OCI-LY7 (cell line): ENCODE measurements at regions not wholly inside any gene's neighbourhood (a gene's known extent, or its start where the extent isn't known, plus 50 kb on each side); places are given as distances from the start of the nearest gene placed in this dataset.

Experiments used
- BruUV-seq: library from RNA; stranded (reverse); fragments of 400-500 nt; replicated peaks from 2 replicates; lab custom pipeline; 2021; lab: Mats Ljungman, UMichigan
- CTCF ChIA-PET: fragments of 300-600 bp; sonication (Branson Sonifier 250); formaldehyde crosslinking; loops from one replicate; lab custom pipeline; 2022; ENCODE audit warnings: antibody characterized with exemption; ENCODE audit not compliant: unreplicated experiment; lab: Charles Lee
- POLR2A ChIA-PET: fragments of 300-600 bp; sonication (Branson Sonifier 250); formaldehyde crosslinking; loops from one replicate; lab custom pipeline; 2022; ENCODE audit warnings: antibody characterized with exemption; lab: Charles Lee
- DNase-seq: peaks from one replicate; pipeline ENCODE4 v3.0.0-alpha.2; 2015; ENCODE audit warnings: low spot score
- H2AFZ ChIP-seq: fragments of 200-600 bp; sonication (generic), shearing (Covaris generic); 2 replicates; pipeline ENCODE4 v1.6.1; 2014; ENCODE audit warnings: mild to moderate bottlenecking, antibody characterized with exemption, low read length, moderate library complexity
- H3K27ac ChIP-seq: fragments of 200-600 bp; sonication (generic); 2 replicates; pipeline ENCODE4 v1.5.1; 2014; ENCODE audit warnings: mixed run types, low read depth, mild to moderate bottlenecking, moderate library complexity, low read length, inconsistent platforms; ENCODE audit not compliant: poor library complexity, severe bottlenecking
- H3K36me3 ChIP-seq: fragments of 200-600 bp; sonication (generic); 2 replicates; pipeline ENCODE4 v1.6.1; 2014; ENCODE audit warnings: mild to moderate bottlenecking, antibody characterized with exemption, low read length, moderate library complexity, mixed read lengths; ENCODE audit not compliant: insufficient read depth
- H3K4me1 ChIP-seq: fragments of 200-600 bp; sonication (generic); 2 replicates; pipeline ENCODE4 v1.5.1; 2014; ENCODE audit warnings: mild to moderate bottlenecking, low read length; ENCODE audit not compliant: insufficient read depth, poor library complexity, severe bottlenecking
- H3K4me2 ChIP-seq: fragments of 200-600 bp; sonication (generic); 2 replicates; pipeline ENCODE4 v1.6.1; 2014; ENCODE audit warnings: mild to moderate bottlenecking, low read length
- H3K4me3 ChIP-seq: fragments of 200-600 bp; sonication (generic); 2 replicates; pipeline ENCODE4 v1.5.1; 2014; ENCODE audit warnings: mild to moderate bottlenecking, low read depth, low read length; ENCODE audit not compliant: poor library complexity, severe bottlenecking
- H3K79me2 ChIP-seq: fragments of 200-600 bp; sonication (generic); 2 replicates; pipeline ENCODE4 v1.6.1; 2016; ENCODE audit warnings: low read depth, mild to moderate bottlenecking, low read length, moderate library complexity, mixed read lengths; ENCODE audit not compliant: insufficient read depth
- H3K9me2 ChIP-seq: fragments of 200-600 bp; sonication (generic); 2 replicates; pipeline ENCODE4 v1.6.1; 2016; ENCODE audit warnings: mild to moderate bottlenecking, low read length, mixed read lengths; ENCODE audit not compliant: insufficient read depth
- H3K9me3 ChIP-seq: fragments of 200-600 bp; sonication (generic); 2 replicates; pipeline ENCODE4 v1.6.1; 2014; ENCODE audit warnings: mild to moderate bottlenecking, mixed run types, low read length, mixed read lengths
- H4K20me1 ChIP-seq: fragments of 200-600 bp; sonication (generic); 2 replicates; pipeline ENCODE4 v1.6.1; 2014; ENCODE audit warnings: mild to moderate bottlenecking, antibody characterized with exemption, low read length, moderate library complexity, mixed read lengths; ENCODE audit not compliant: insufficient read depth
- CTCF ChIP-seq: fragments of 200-600 bp; sonication (generic); conservative IDR thresholded peaks from 2 replicates; pipeline ENCODE4 v1.5.1; 2014; ENCODE audit warnings: mild to moderate bottlenecking, antibody characterized with exemption, low read length, moderate library complexity, mixed read lengths
- EZH2phosphoT487 ChIP-seq: fragments of 200-600 bp; sonication (generic); IDR thresholded peaks from 2 replicates; pipeline ENCODE4 v1.6.1; 2018; ENCODE audit warnings: low read depth, borderline replicate concordance, mild to moderate bottlenecking, mixed run types, antibody characterized with exemption, low read length, moderate library complexity, mixed read lengths
- intact Hi-C: fragments of 100-400 bp; cut with micrococcal nuclease; formaldehyde crosslinking; loops from one replicate; pipeline ENCODE4 v1.10.0; 2022; ENCODE audit not compliant: unreplicated experiment

GRCh38 chr13:48600374-48601364 is 53.1 kb upstream of the CYSLTR2 start:
- Histone ChIP-seq H3K79me2 (no peaks in the 10 kb centered on the region), H3K27ac (no peak overlapping the region), H3K4me1 (no peaks in the 10 kb centered on the region), H2AFZ (no peak overlapping the region), H3K4me2 (no peak overlapping the region), H4K20me1 (no peaks in the 10 kb centered on the region), H3K4me3 (no peak overlapping the region), H3K9me3 (peaks cover 2% of the 10 kb centered on the region; the same call in 1 of the 2 replicates), H3K9me2 (no peaks in the 10 kb centered on the region), H3K36me3 (no peaks in the 10 kb centered on the region)
- TF ChIP-seq EZH2phosphoT487: no peak
- TF ChIP-seq CTCF: no peak
- ChIA-PET CTCF (interaction anchor here (0.6 kb wide), 1 partner anchor 1025 kb away, joined by 3 read pairs; no protein-coding TSS in a partner anchor), POLR2A (interaction anchor here (0.6 to 0.7 kb wide), 3 partner anchors 36 to 1322 kb away, joined by 3 to 6 read pairs (median 3); no protein-coding TSS in a partner anchor)
- BruUV-seq: no TSS peak
- intact Hi-C loops: loop anchor here (10.0 kb wide), 1 partner anchor 334 kb away; no protein-coding TSS in a partner anchor
- DNase-seq: no peak

GRCh38 chr13:48602296-48603016 is 51.3 kb upstream of the CYSLTR2 start:
- intact Hi-C loops: loop anchor here (10.0 kb wide), 1 partner anchor 332 kb away; no protein-coding TSS in a partner anchor
- CTCF ChIA-PET: no interaction called here

More at GRCh38 chr13:48602296-48603016, 51.3 kb upstream of the CYSLTR2 start:
- no peaks in the 10 kb centered on the region for H3K79me2 ChIP-seq
- no peak overlapping the region for H3K4me2 ChIP-seq
- no peaks in the 10 kb centered on the region for H3K4me1 ChIP-seq
- H3K9me2 ChIP-seq: no peaks in the 10 kb centered on the region
- TF ChIP-seq CTCF: no peak
- TF ChIP-seq EZH2phosphoT487: no peak
- POLR2A ChIA-PET: no interaction called here
- H3K4me3 ChIP-seq: no peak overlapping the region
- H2AFZ ChIP-seq: no peak overlapping the region
- no TSS peak for BruUV-seq
- no peak for DNase-seq
- H3K27ac ChIP-seq: no peak overlapping the region
- H4K20me1 ChIP-seq: no peaks in the 10 kb centered on the region
- H3K9me3 ChIP-seq: peaks cover 14% of the 10 kb centered on the region; the same call in 1 of the 2 replicates
- H3K36me3 ChIP-seq: no peaks in the 10 kb centered on the region
